ENCODE measurements at regions not wholly inside any gene's neighbourhood (a gene's known extent, or its start where the extent isn't known, plus 50 kb on each side); places are given as distances from the start of the nearest gene placed in this dataset.

- Mint-ChIP-seq H3K36me3 (no peaks in the 10 kb centered on the region), H3K27me3 (no peaks in the 10 kb centered on the region), H3K4me1 (peaks cover 0 to 11% (median 8%) of the 10 kb centered on the region in 4 donors), H3K27ac (no peak overlapping the region), H3K4me3 (peak overlapping the region in 1 of 4 donors; percentile 5), H3K9me3 (peaks cover 0 to 4% (median 2%) of the 10 kb centered on the region in 7 donors)
- H3K27ac ChIP-seq (ENCODE audit: insufficient read depth, low read length, poor library complexity, severe bottlenecking), result no peak overlapping the region
- H3K4me3 ChIP-seq (ENCODE audit: low read depth, low read length), result no peak overlapping the region
- no peaks in the 10 kb centered on the region for H3K36me3 ChIP-seq (ENCODE audit: control insufficient read depth, insufficient read depth, low read length)
- ATAC-seq (ENCODE audit: low read depth in 2 of 2), result no peak
- H3K27me3 ChIP-seq (ENCODE audit: control insufficient read depth, insufficient read depth, low read length), result no peaks in the 10 kb centered on the region
- no peak for DNase-seq
- peaks cover 7% of the 10 kb centered on the region for H3K4me1 ChIP-seq (ENCODE audit: control insufficient read depth, insufficient read depth, low read length, poor library complexity, severe bottlenecking)
- H3K9me3 ChIP-seq (ENCODE audit: control insufficient read depth in 2 of 2, low read length in 2 of 2), result no peaks in the 10 kb centered on the region
These were observed 207.4 kb downstream of the DLL1 start for GRCh38 chr6:170083236-170084051.

GRCh38 chr6:170082531-170083187, 208.2 kb downstream of the DLL1 start:
- Mint-ChIP-seq H3K4me3 (peak overlapping the region in 1 of 4 donors; percentile 5), H3K4me1 (peaks cover 0 to 5% (median 4%) of the 10 kb centered on the region in 4 donors), H3K36me3 (no peaks in the 10 kb centered on the region), H3K27ac (peak overlapping the region in 2 of 3 donors; percentile 2 to 14), H3K9me3 (peaks cover 0 to 4% (median 2%) of the 10 kb centered on the region in 7 donors), H3K27me3 (no peaks in the 10 kb centered on the region)
- peak; percentile 6 to 52 for ATAC-seq (ENCODE audit: low read depth in 2 of 2)
- Histone ChIP-seq H3K4me3 (ENCODE audit: low read depth, low read length) (no peak overlapping the region), H3K9me3 (ENCODE audit: control insufficient read depth in 2 of 2, low read length in 2 of 2) (no peaks in the 10 kb centered on the region), H3K27me3 (ENCODE audit: control insufficient read depth, insufficient read depth, low read length) (no peaks in the 10 kb centered on the region), H3K36me3 (ENCODE audit: control insufficient read depth, insufficient read depth, low read length) (no peaks in the 10 kb centered on the region), H3K27ac (ENCODE audit: insufficient read depth, low read length, poor library complexity, severe bottlenecking) (no peak overlapping the region), H3K4me1 (ENCODE audit: control insufficient read depth, insufficient read depth, low read length, poor library complexity, severe bottlenecking) (no peaks in the 10 kb centered on the region)
- DNase-seq, result peak in 1 of 3 donors; percentile 43

GRCh38 chr6:170082067-170082466, 208.8 kb downstream of the DLL1 start:
- no peaks in the 10 kb centered on the region for H3K27me3 ChIP-seq (ENCODE audit: control insufficient read depth, insufficient read depth, low read length)
- peaks cover 0 to 4% (median 2%) of the 10 kb centered on the region in 7 donors for H3K9me3 Mint-ChIP-seq
- H3K9me3 ChIP-seq (ENCODE audit: control insufficient read depth in 2 of 2, low read length in 2 of 2), result no peaks in the 10 kb centered on the region
- H3K4me3 ChIP-seq (ENCODE audit: low read depth, low read length), result no peak overlapping the region
- H3K27me3 Mint-ChIP-seq, result no peaks in the 10 kb centered on the region
- no peaks in the 10 kb centered on the region for H3K36me3 ChIP-seq (ENCODE audit: control insufficient read depth, insufficient read depth, low read length)
- no peaks in the 10 kb centered on the region for H3K4me1 ChIP-seq (ENCODE audit: control insufficient read depth, insufficient read depth, low read length, poor library complexity, severe bottlenecking)
- H3K27ac ChIP-seq (ENCODE audit: insufficient read depth, low read length, poor library complexity, severe bottlenecking), result no peak overlapping the region
- ATAC-seq (ENCODE audit: low read depth in 2 of 2), result no peak
- DNase-seq, result no peak
- no peak overlapping the region for H3K4me3 Mint-ChIP-seq
- no peak overlapping the region for H3K27ac Mint-ChIP-seq
- H3K4me1 Mint-ChIP-seq, result peaks cover 0 to 5% (median 4%) of the 10 kb centered on the region in 4 donors
- H3K36me3 Mint-ChIP-seq, result no peaks in the 10 kb centered on the region

GRCh38 chr6:170081556-170081955, 209.3 kb downstream of the DLL1 start:
- no peak overlapping the region for H3K4me3 Mint-ChIP-seq
- Histone ChIP-seq H3K4me1 (ENCODE audit: control insufficient read depth, insufficient read depth, low read length, poor library complexity, severe bottlenecking) (no peaks in the 10 kb centered on the region), H3K36me3 (ENCODE audit: control insufficient read depth, insufficient read depth, low read length) (no peaks in the 10 kb centered on the region), H3K27ac (ENCODE audit: insufficient read depth, low read length, poor library complexity, severe bottlenecking) (no peak overlapping the region), H3K4me3 (ENCODE audit: low read depth, low read length) (no peak overlapping the region), H3K27me3 (ENCODE audit: control insufficient read depth, insufficient read depth, low read length) (no peaks in the 10 kb centered on the region), H3K9me3 (ENCODE audit: control insufficient read depth in 2 of 2, low read length in 2 of 2) (no peaks in the 10 kb centered on the region)
- peaks cover 0 to 5% (median 4%) of the 10 kb centered on the region in 4 donors for H3K4me1 Mint-ChIP-seq
- H3K36me3 Mint-ChIP-seq, result no peaks in the 10 kb centered on the region
- no peak for DNase-seq
- no peaks in the 10 kb centered on the region for H3K27me3 Mint-ChIP-seq
- peaks cover 0 to 4% (median 2%) of the 10 kb centered on the region in 7 donors for H3K9me3 Mint-ChIP-seq
- H3K27ac Mint-ChIP-seq, result no peak overlapping the region
- no peak for ATAC-seq (ENCODE audit: low read depth in 2 of 2)

- DNase-seq (no peak), ATAC-seq (ENCODE audit: low read depth in 2 of 2) (no peak)
- Mint-ChIP-seq H3K27me3 (no peaks in the 10 kb centered on the region), H3K36me3 (no peaks in the 10 kb centered on the region), H3K27ac (no peak overlapping the region), H3K9me3 (peaks cover 0 to 4% (median 2%) of the 10 kb centered on the region in 7 donors), H3K4me1 (peaks cover 0 to 5% (median 2%) of the 10 kb centered on the region in 4 donors), H3K4me3 (no peak overlapping the region)
- Histone ChIP-seq H3K36me3 (ENCODE audit: control insufficient read depth, insufficient read depth, low read length) (no peaks in the 10 kb centered on the region), H3K4me1 (ENCODE audit: control insufficient read depth, insufficient read depth, low read length, poor library complexity, severe bottlenecking) (no peaks in the 10 kb centered on the region), H3K4me3 (ENCODE audit: low read depth, low read length) (no peak overlapping the region), H3K27ac (ENCODE audit: insufficient read depth, low read length, poor library complexity, severe bottlenecking) (no peak overlapping the region), H3K27me3 (ENCODE audit: control insufficient read depth, insufficient read depth, low read length) (no peaks in the 10 kb centered on the region), H3K9me3 (ENCODE audit: control insufficient read depth in 2 of 2, low read length in 2 of 2) (no peaks in the 10 kb centered on the region)
These were observed 210.0 kb downstream of the DLL1 start for GRCh38 chr6:170080828-170081371.

- no peaks in the 10 kb centered on the region for H3K36me3 Mint-ChIP-seq
- H3K9me3 Mint-ChIP-seq, result peaks cover 0 to 4% (median 0%) of the 10 kb centered on the region in 7 donors
- peaks cover 0 to 5% (median 2%) of the 10 kb centered on the region in 4 donors for H3K4me1 Mint-ChIP-seq
- no peak overlapping the region for H3K4me3 ChIP-seq (ENCODE audit: low read depth, low read length)
- H3K27me3 ChIP-seq (ENCODE audit: control insufficient read depth, insufficient read depth, low read length), result no peaks in the 10 kb centered on the region
- no peaks in the 10 kb centered on the region for H3K9me3 ChIP-seq (ENCODE audit: control insufficient read depth in 2 of 2, low read length in 2 of 2)
- ATAC-seq (ENCODE audit: low read depth in 2 of 2), result no peak
- DNase-seq, result no peak
- no peaks in the 10 kb centered on the region for H3K27me3 Mint-ChIP-seq
- no peaks in the 10 kb centered on the region for H3K36me3 ChIP-seq (ENCODE audit: control insufficient read depth, insufficient read depth, low read length)
- no peak overlapping the region for H3K4me3 Mint-ChIP-seq
- H3K4me1 ChIP-seq (ENCODE audit: control insufficient read depth, insufficient read depth, low read length, poor library complexity, severe bottlenecking), result no peaks in the 10 kb centered on the region
- no peak overlapping the region for H3K27ac ChIP-seq (ENCODE audit: insufficient read depth, low read length, poor library complexity, severe bottlenecking)
- no peak overlapping the region for H3K27ac Mint-ChIP-seq
These were observed 210.6 kb downstream of the DLL1 start for GRCh38 chr6:170080169-170080827.

- Histone ChIP-seq H3K4me3 (ENCODE audit: low read depth, low read length) (no peak overlapping the region), H3K9me3 (ENCODE audit: control insufficient read depth in 2 of 2, low read length in 2 of 2) (no peaks in the 10 kb centered on the region), H3K27ac (ENCODE audit: insufficient read depth, low read length, poor library complexity, severe bottlenecking) (no peak overlapping the region), H3K4me1 (ENCODE audit: control insufficient read depth, insufficient read depth, low read length, poor library complexity, severe bottlenecking) (no peaks in the 10 kb centered on the region), H3K27me3 (ENCODE audit: control insufficient read depth, insufficient read depth, low read length) (no peaks in the 10 kb centered on the region), H3K36me3 (ENCODE audit: control insufficient read depth, insufficient read depth, low read length) (no peaks in the 10 kb centered on the region)
- ATAC-seq (ENCODE audit: low read depth in 2 of 2), result no peak
- Mint-ChIP-seq H3K27ac (no peak overlapping the region), H3K4me1 (peaks cover 0 to 2% (median 0%) of the 10 kb centered on the region in 4 donors), H3K27me3 (peaks cover 8% of the 10 kb centered on the region), H3K36me3 (no peaks in the 10 kb centered on the region), H3K9me3 (peaks cover 0 to 6% (median 0%) of the 10 kb centered on the region in 7 donors), H3K4me3 (no peak overlapping the region)
- DNase-seq, result no peak
These were observed 214.3 kb downstream of the DLL1 start for GRCh38 chr6:170076466-170077165.
